ENCODE measurements at regions not wholly inside any gene's neighbourhood (a gene's known extent, or its start where the extent isn't known, plus 50 kb on each side); places are given as distances from the start of the nearest gene placed in this dataset.

- TF ChIP-seq CHD7 (IDR thresholded peaks at IDR 0.05; ENCODE audit: insufficient replicate concordance, low read length) (no peak), ASH2L (IDR thresholded peaks at IDR 0.05; ENCODE audit: low read length) (no peak), RAD21 (IDR thresholded peaks at IDR 0.05 in 1 of 2, conservative IDR thresholded peaks at IDR 0.05 in 1 of 2; ENCODE audit: low read depth in 2 of 2, low read length in 2 of 2) (no peak), MAX (IDR thresholded peaks at IDR 0.05) (no peak), CEBPB (IDR thresholded peaks at IDR 0.05; ENCODE audit: low read depth, low read length) (no peak)
- TF ChIP-seq, protein P1, sequence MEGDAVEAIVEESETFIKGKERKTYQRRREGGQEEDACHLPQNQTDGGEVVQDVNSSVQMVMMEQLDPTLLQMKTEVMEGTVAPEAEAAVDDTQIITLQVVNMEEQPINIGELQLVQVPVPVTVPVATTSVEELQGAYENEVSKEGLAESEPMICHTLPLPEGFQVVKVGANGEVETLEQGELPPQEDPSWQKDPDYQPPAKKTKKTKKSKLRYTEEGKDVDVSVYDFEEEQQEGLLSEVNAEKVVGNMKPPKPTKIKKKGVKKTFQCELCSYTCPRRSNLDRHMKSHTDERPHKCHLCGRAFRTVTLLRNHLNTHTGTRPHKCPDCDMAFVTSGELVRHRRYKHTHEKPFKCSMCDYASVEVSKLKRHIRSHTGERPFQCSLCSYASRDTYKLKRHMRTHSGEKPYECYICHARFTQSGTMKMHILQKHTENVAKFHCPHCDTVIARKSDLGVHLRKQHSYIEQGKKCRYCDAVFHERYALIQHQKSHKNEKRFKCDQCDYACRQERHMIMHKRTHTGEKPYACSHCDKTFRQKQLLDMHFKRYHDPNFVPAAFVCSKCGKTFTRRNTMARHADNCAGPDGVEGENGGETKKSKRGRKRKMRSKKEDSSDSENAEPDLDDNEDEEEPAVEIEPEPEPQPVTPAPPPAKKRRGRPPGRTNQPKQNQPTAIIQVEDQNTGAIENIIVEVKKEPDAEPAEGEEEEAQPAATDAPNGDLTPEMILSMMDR (IDR thresholded peaks at IDR 0.05; ENCODE audit: control extremely low read depth in 1 of 3, insufficient read depth in 1 of 3, low read depth in 1 of 3, low read length in 3 of 3) = no peak
Measured at GRCh38 chr3:3726549-3726948, 72.7 kb upstream of the LRRN1 start (continued).

All from H1 (cell line).